CD14-positive monocyte (primary cell): ENCODE measurements at regions not wholly inside any gene's neighbourhood (a gene's known extent, or its start where the extent isn't known, plus 50 kb on each side); places are given as distances from the start of the nearest gene placed in this dataset.

Experiments used
- DNase-seq, 3 donors: peaks; one replicate each; pipeline ENCODE4 v3.0.0-alpha.2; 2011 to 2022
- H2AFZ ChIP-seq: 2 replicates; pipeline ENCODE4 v1.6.0; 2012; ENCODE audit warnings: mild to moderate bottlenecking, low read depth, low read length, inconsistent platforms; ENCODE audit not compliant: insufficient read depth, poor library complexity, severe bottlenecking
- H3K27ac ChIP-seq, 2 donors: 1 replicate in 1 of 2; 2 replicates in 1 of 2; pipeline ENCODE4 v1.5.1; 2012 to 2013; ENCODE audit warnings: low read length in 2 of 2, control low read depth in 1 of 2, inconsistent platforms in 1 of 2, low read depth in 1 of 2, mild to moderate bottlenecking in 1 of 2
- H3K27me3 ChIP-seq, 2 donors: one replicate each; pipeline versions ENCODE4 v1.6.0 to v1.6.1; 2011 to 2013; ENCODE audit warnings: low read length in 2 of 2; ENCODE audit not compliant: control insufficient read depth in 2 of 2, insufficient read depth in 2 of 2
- H3K36me3 ChIP-seq, 2 donors: replicated peaks in 1 of 2; 1 replicate in 1 of 2; 2 replicates in 1 of 2; pipeline versions ENCODE4 v1.5.1 to v1.6.1; 2012 to 2013; ENCODE audit warnings: low read length in 2 of 2, control low read depth in 1 of 2, inconsistent platforms in 1 of 2, mild to moderate bottlenecking in 1 of 2; ENCODE audit not compliant: insufficient read depth in 2 of 2, control insufficient read depth in 1 of 2
- H3K4me1 ChIP-seq, 2 donors: 1 replicate in 1 of 2; 2 replicates in 1 of 2; pipeline versions ENCODE4 v1.5.1 to v1.6.1; 2012 to 2013; ENCODE audit warnings: low read length in 2 of 2, control low read depth in 1 of 2, inconsistent platforms in 1 of 2, mild to moderate bottlenecking in 1 of 2, moderate library complexity in 1 of 2; ENCODE audit not compliant: insufficient read depth in 2 of 2, control insufficient read depth in 1 of 2
- H3K4me2 ChIP-seq: replicated peaks from 2 replicates; pipeline ENCODE3; 2012; ENCODE audit warnings: low read length, moderate library complexity, mild to moderate bottlenecking; ENCODE audit not compliant: poor library complexity, severe bottlenecking; ENCODE audit errors: extremely low read depth
- H3K4me3 ChIP-seq, 3 experiments: fragments of 200-600 bp in 1 of 3; sonication (generic) in 1 of 3; replicated peaks in 1 of 3; 1 replicate in 2 of 3; 2 replicates in 1 of 3; pipeline ENCODE4 v1.5.1; 2011 to 2013; ENCODE audit warnings: low read length in 3 of 3, mild to moderate bottlenecking in 3 of 3, control low read depth in 2 of 3, low read depth in 2 of 3, inconsistent platforms in 1 of 3, moderate library complexity in 1 of 3
- H3K79me2 ChIP-seq: 2 replicates; pipeline ENCODE4 v1.6.0; 2012; ENCODE audit warnings: mild to moderate bottlenecking, control low read depth, inconsistent platforms, low read length, moderate library complexity; ENCODE audit not compliant: insufficient read depth
- H3K9ac ChIP-seq: 2 replicates; pipeline ENCODE4 v1.6.0; 2017; ENCODE audit warnings: low read length, mild to moderate bottlenecking; ENCODE audit not compliant: insufficient read depth, poor library complexity, severe bottlenecking
- H3K9me3 ChIP-seq, 2 donors: replicated peaks in 1 of 2; 1 replicate in 1 of 2; 2 replicates in 1 of 2; pipeline versions ENCODE4 v1.5.1 to v1.6.1; 2012 to 2013; ENCODE audit warnings: low read length in 2 of 2, control low read depth in 1 of 2; ENCODE audit not compliant: control insufficient read depth in 1 of 2, insufficient read depth in 1 of 2
- H4K20me1 ChIP-seq: 2 replicates; pipeline ENCODE4 v1.6.0; 2012; ENCODE audit warnings: mild to moderate bottlenecking, low read length, control low read depth, moderate library complexity; ENCODE audit not compliant: insufficient read depth
- H3K27ac Mint-ChIP-seq, 7 donors: one replicate each; pipeline ENCODE4 v1.8.0; 2020; ENCODE audit warnings: mild to moderate bottlenecking in 7 of 7, mixed read lengths in 7 of 7, moderate library complexity in 6 of 7, inconsistent platforms in 2 of 7
- H3K27me3 Mint-ChIP-seq, 3 donors: one replicate each; pipeline ENCODE4 v1.8.0; 2021 to 2022; ENCODE audit warnings: low read depth in 3 of 3, mild to moderate bottlenecking in 3 of 3, mixed read lengths in 3 of 3, moderate library complexity in 3 of 3, inconsistent platforms in 1 of 3
- H3K36me3 Mint-ChIP-seq, 2 donors: one replicate each; pipeline ENCODE4 v1.8.0; 2020; ENCODE audit warnings: mixed read lengths in 2 of 2, inconsistent platforms in 1 of 2, mild to moderate bottlenecking in 1 of 2
- H3K4me1 Mint-ChIP-seq: one replicate; pipeline ENCODE4 v1.8.0; 2020; ENCODE audit warnings: mild to moderate bottlenecking, mixed read lengths
- H3K4me3 Mint-ChIP-seq, 2 donors: one replicate each; pipeline ENCODE4 v1.8.0; 2020; ENCODE audit warnings: mild to moderate bottlenecking in 2 of 2, mixed read lengths in 2 of 2, moderate library complexity in 1 of 2
- H3K9me3 Mint-ChIP-seq, 7 donors: one replicate each; pipeline ENCODE4 v1.8.0; 2020 to 2022; ENCODE audit warnings: mixed read lengths in 7 of 7, mild to moderate bottlenecking in 6 of 7, moderate library complexity in 6 of 7, inconsistent platforms in 2 of 7
- CTCF ChIP-seq: fragments of 200-600 bp; IDR thresholded peaks from one replicate; pipeline ENCODE4 v1.8.0; 2022; ENCODE audit warnings: antibody characterized with exemption, mild to moderate bottlenecking
- WGBS: methylation state at CpG from one replicate; pipeline ENCODE4 v1.1.5; 2013; ENCODE audit warnings: missing lambda C conversion rate; ENCODE audit not compliant: insufficient coverage; 5-methylcytosine and 5-hydroxymethylcytosine counted together
- intact Hi-C, 2 donors: fragments of 100-400 bp; cut with micrococcal nuclease; formaldehyde crosslinking; loops; one replicate each; pipeline versions ENCODE4 v1.15.0 to v1.15.1; 2023

- Mint-ChIP-seq H3K27ac (peak overlapping the region in 1 of 7 donors; percentile 5), H3K4me3 (no peak overlapping the region), H3K4me1 (no peaks in the 10 kb centered on the region), H3K27me3 (peaks cover 0 to 2% (median 2%) of the 10 kb centered on the region in 3 donors), H3K9me3 (peaks cover 0 to 1% (median 0%) of the 10 kb centered on the region in 7 donors), H3K36me3 (no peaks in the 10 kb centered on the region)
- no peak overlapping the region for H3K9ac ChIP-seq
- no peaks in the 10 kb centered on the region for H3K4me1 ChIP-seq
- H3K4me3 ChIP-seq, result no peak overlapping the region
- no peak overlapping the region for H3K4me2 ChIP-seq
- no peaks in the 10 kb centered on the region for H4K20me1 ChIP-seq
- no peak overlapping the region for H2AFZ ChIP-seq
- DNase-seq, result no peak
- no CpG with 5 or more reads among the region's 1 CpG for WGBS
- H3K79me2 ChIP-seq, result no peaks in the 10 kb centered on the region
- no peaks in the 10 kb centered on the region for H3K36me3 ChIP-seq
- no peak overlapping the region for H3K27ac ChIP-seq
- TF ChIP-seq CTCF, result no peak
- intact Hi-C loops, result no loop called here
- no peaks in the 10 kb centered on the region for H3K9me3 ChIP-seq
- H3K27me3 ChIP-seq, result no peaks in the 10 kb centered on the region
These were observed 509.5 kb downstream of the NTRK3 start for GRCh38 chr15:87747087-87747486.

GRCh38 chr15:87746333-87746732 is 510.2 kb downstream of the NTRK3 start:
- Mint-ChIP-seq H3K36me3 (no peaks in the 10 kb centered on the region), H3K27ac (no peak overlapping the region)

More at GRCh38 chr15:87746333-87746732, 510.2 kb downstream of the NTRK3 start:
- intact Hi-C loops, result no loop called here
- no peaks in the 10 kb centered on the region for H3K4me1 ChIP-seq
- Mint-ChIP-seq H3K4me3 (no peak overlapping the region), H3K9me3 (peaks cover 0 to 1% (median 0%) of the 10 kb centered on the region in 7 donors), H3K27me3 (peaks cover 0 to 2% (median 0%) of the 10 kb centered on the region in 3 donors), H3K4me1 (no peaks in the 10 kb centered on the region)
- TF ChIP-seq CTCF, result no peak
- no peak overlapping the region for H3K4me3 ChIP-seq
- H3K9ac ChIP-seq, result no peak overlapping the region
- H3K27ac ChIP-seq, result no peak overlapping the region
- no peak overlapping the region for H3K4me2 ChIP-seq
- DNase-seq, result no peak
- no peaks in the 10 kb centered on the region for H3K36me3 ChIP-seq
- H4K20me1 ChIP-seq, result no peaks in the 10 kb centered on the region
- H3K9me3 ChIP-seq, result no peaks in the 10 kb centered on the region
- no peak overlapping the region for H2AFZ ChIP-seq
- H3K27me3 ChIP-seq, result no peaks in the 10 kb centered on the region
- no peaks in the 10 kb centered on the region for H3K79me2 ChIP-seq
